Skin of body (tissue), 1 donor: ENCODE measurements at regions not wholly inside any gene's neighbourhood (a gene's known extent, or its start where the extent isn't known, plus 50 kb on each side); places are given as distances from the start of the nearest gene placed in this dataset.

ENCODE experiments used
- DNase-seq: peaks from one replicate; lab custom pipeline; 2025; lab: John Stamatoyannopoulos, UW

GRCh38 chr5:2207416-2208238 is 324.9 kb upstream of the IRX4 start:
- no peak for DNase-seq

DNA sequence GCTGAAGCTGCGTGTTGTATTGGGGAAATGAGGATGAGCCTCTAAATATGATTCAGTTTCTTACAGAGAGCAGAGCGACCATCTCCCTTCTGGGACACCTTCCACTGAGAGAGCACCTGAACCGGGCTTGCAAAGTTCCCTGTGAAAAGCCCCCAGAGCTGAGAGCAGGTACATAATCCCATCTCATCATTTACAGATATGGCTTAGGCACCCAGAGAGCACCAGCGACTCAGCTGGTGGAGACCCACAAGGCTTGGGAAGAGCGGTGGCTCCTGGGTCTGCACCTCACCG is 324.3 kb upstream of the IRX4 start:
- DNase-seq = no peak

DNA sequence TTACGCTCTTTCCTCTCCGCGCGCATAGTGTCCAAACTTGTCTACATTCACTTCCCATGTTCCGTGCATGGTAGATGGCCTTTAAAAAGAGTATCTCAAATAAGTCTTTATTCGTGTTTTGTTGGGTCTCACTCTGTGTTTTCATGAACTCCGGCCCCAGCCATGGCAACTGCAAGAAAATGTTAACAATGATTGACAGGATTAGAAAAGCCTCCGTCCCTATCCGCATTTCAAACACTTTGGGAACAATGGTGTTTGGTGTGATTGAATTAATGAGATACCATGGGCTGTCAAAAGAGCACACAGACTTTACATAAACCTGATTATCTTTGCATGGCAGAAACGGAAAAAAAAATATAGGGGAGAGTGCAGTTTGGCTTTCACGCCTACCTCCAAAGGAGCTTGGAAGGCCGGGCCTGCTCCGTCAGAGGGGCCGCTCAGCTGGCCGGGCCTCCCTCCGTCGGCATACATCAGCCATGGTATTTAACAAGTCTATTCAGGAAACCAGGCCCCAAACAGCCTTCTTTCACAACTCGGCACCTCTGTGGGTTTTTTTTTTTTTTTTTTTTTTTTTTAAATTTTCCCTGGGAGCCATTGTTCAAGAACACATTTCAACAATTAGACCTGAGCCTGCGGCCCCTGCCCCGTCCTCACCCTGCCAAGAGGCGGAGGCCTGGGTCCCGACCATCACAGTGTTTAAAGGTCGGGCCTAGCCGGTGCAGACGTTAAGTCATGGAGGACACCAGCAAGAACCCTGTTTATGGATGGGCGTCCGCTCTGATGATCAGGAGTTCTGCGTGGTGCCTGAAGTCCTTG is 323.8 kb upstream of the IRX4 start:
- DNase-seq = no peak

- no peak for DNase-seq
Observed at GRCh38 chr5:2205596-2206226, 323.0 kb upstream of the IRX4 start.

- no peak for DNase-seq
Observed at GRCh38 chr5:2205185-2205585, 322.5 kb upstream of the IRX4 start.

GRCh38 chr5:2204366-2205184 is 321.9 kb upstream of the IRX4 start:
- DNase-seq = no peak

GRCh38 chr5:2203774-2204173 is 321.0 kb upstream of the IRX4 start:
- no peak for DNase-seq

DNA sequence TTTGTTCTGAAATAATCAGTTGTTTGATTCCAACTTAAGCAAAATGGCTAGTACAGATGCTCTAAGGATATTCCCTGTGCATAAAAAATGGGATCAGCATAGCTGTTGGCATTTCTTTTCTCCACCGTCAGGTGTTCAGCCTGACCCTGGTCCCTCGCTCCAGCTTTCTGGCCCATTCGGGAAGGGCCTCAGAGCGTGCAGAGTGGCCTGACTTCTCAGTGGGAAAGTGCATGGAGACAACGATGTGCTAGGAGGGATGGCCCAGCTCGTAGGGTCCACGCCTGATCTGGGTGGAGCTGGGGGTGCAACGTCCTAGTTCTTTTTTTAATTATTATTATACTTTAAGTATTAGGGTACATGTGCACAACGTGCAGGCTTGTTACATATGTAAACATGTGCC is 319.1 kb upstream of the IRX4 start:
- no peak for DNase-seq

- peak; percentile 44 for DNase-seq
Observed at GRCh38 chr5:2201421-2201820, 318.7 kb upstream of the IRX4 start.

DNA sequence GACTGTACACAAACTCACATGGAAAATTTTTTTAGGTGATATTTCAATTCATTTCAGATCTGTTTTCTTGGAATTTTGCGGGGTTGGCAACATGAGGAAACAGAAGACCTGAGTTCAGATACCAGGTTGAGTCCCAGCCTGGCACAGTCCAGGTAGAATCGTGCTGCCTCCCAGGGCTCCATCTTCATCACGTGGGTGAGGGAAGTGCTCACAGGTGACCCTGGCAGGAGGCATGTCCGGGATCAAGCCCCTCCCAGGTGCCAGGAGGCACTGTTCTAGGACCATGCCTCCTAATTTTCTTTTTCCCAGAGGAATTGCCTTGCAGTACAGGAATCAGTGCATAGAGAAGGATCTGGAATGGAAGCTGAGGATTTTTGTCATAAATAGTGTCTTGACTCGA is 318.3 kb upstream of the IRX4 start:
- no peak for DNase-seq

- no peak for DNase-seq
Observed at GRCh38 chr5:2200261-2200950, 317.7 kb upstream of the IRX4 start.

DNA sequence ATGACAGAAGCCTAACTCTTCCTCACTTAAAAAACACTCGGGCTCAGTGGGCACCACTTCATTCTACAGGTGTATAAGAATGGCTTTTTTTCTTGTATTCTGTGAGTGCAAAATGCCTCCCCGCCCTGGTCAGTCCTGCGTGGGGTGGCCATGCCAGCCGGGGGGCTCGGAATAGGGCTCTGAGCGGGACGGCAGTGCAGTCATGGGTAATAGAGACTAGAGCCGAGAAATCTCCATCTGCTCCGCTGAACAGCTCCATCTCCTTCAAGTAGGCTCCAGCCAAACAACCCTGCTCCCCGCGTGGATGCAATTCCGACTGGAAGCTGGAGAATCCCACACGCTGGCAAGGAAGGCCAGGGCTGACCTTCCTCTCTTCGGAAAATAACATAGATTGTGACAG is 317.0 kb upstream of the IRX4 start:
- DNase-seq = no peak

DNA sequence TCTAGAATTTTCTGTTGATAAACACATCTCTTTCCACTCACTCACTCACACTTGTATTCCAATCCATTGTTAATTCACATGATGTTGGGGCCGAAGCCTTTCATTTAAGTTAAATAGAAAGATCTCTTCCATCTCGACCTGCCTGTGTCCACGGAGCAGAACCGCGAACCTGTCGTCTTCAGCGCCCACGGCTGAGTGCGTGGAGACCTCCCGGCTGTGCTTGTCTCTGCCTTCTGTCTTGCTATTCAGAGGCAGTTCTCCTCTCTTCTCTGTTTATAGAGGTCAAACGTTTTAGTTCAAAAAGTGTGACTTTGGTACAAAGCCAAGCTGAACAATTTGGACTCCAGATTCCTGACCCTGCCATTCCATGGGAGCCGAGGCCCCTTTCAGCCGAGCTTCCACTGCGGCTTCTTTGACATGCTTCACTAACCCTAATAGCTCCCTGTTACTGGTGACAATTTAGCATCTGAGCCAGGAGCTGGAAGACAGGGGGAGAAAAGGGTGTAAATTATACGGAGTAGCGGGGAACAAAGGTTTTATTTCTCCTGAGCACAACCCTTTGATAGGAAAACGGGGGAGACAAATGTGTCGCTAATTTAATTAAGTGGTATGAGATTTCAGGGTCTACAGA is 314.4 kb upstream of the IRX4 start:
- no peak for DNase-seq

GRCh38 chr5:2196416-2196815 is 313.7 kb upstream of the IRX4 start:
- no peak for DNase-seq

DNA sequence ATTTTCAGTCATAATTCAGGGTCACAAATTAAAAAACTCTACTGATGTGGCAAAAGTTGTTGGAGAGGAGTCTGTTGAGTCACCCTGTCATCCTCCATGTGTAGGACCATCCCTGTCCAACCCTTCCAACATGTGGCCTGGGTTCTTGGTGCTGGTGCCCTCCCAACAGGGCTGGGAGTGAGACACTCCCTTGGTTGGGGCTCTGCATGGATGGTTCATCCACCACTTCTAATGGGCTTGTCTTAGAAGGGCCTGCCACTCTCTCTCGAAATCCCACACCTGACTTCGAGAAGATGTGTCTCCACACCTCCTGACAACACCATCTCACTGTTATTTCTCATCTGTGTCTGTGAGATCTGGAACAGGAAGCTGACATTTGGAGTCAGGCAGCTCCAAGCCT is 312.2 kb upstream of the IRX4 start:
- DNase-seq = no peak

GRCh38 chr5:2194236-2194555 is 311.5 kb upstream of the IRX4 start:
- DNase-seq = no peak

GRCh38 chr5:2193542-2194235 is 311.0 kb upstream of the IRX4 start:
- DNase-seq = no peak

- DNase-seq = no peak
Observed at GRCh38 chr5:2193142-2193541, 310.4 kb upstream of the IRX4 start.

GRCh38 chr5:2192496-2192895 is 309.8 kb upstream of the IRX4 start:
- DNase-seq = no peak

GRCh38 chr5:2191972-2192371 is 309.2 kb upstream of the IRX4 start:
- DNase-seq = no peak
